Nucleus accumbens (tissue), 56 donors: ENCODE measurements at regions not wholly inside any gene's neighbourhood (a gene's known extent, or its start where the extent isn't known, plus 50 kb on each side); places are given as distances from the start of the nearest gene placed in this dataset.

Experiments used
- DNase-seq, 56 donors: peaks; one replicate each; lab custom pipeline; 2025; lab: John Stamatoyannopoulos, UW

DNA sequence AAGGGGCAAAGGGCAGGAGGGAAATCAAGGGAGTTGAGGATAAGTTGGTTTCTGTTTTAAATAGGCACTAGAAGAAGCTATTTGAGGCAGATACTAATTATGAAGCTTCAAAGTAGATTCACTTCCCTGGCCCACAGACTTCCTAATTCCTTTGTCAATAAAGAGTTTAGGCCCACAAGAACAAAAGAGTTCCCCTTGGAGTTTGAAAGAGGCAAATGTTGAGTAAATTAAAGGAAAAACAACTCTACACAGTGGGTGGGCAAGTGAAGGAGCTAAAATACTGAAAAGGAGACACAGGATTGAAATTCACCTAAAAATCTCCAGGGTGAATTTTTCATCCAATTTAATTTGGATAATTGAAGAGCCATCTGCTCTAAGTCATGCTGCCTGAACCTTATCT lies 411.7 kb upstream of the RORA start:
- DNase-seq: no peak

DNA sequence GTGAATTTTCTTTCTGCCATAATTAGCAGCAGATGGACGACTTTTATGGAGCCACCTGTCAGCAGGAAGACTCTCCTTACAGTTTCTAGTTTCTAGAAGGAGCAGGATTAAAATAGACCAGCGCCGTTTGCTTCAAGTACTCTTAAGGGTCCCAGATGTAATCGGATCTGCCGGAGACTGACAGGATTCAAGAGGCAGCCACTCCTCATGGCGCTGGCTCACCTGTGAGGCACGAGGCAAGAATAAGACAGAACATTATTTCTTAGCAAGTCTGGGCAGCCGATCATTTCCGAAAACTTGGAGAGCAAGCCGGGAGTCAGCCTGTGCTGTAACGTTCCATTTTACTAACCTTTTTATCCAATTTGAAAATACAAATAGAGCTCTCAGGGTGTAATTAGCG lies 410.4 kb upstream of the RORA start:
- no peak for DNase-seq

- no peak for DNase-seq
Measured at GRCh38 chr15:61634837-61635236, 405.7 kb upstream of the RORA start.

- no peak for DNase-seq
Measured at GRCh38 chr15:61633951-61634350, 404.8 kb upstream of the RORA start.

DNA sequence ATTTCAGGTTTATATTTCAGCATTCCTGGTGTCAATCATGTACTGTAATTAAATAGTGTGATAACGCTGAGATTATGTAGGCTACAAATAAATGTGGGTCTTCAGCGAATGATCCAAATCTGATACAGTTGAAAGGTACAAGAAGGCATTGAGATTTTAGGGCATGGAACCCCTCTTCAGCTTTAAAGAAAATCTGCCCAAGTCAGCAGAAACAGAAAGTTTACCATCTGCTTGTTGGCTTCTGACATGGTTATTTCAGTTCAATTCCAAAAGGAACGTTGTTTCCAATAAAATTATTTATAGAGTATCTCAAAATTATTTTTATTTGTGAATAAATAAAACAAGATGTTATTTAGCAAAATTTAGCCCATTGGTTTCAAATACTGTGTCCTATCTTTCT lies 400.2 kb upstream of the RORA start:
- DNase-seq: no peak

DNA sequence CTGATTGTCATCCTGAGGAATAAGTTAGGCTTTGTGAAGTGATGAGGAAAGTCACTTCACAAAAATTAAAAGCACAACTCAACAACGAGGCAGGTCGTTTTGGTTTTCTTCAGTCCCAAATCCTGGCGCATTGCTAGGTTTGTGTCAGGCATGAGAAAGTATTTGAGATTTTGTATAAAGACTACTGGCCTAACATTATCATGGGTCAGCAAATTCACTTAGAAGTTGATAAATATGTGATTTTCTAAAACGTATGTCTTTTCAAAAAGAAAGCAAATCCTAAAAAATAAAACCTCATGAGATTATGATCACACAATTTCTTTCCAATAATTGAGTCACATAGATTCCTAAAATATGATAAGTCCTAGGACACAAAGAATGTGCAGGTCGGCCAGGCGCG lies 395.8 kb upstream of the RORA start:
- no peak for DNase-seq

DNA sequence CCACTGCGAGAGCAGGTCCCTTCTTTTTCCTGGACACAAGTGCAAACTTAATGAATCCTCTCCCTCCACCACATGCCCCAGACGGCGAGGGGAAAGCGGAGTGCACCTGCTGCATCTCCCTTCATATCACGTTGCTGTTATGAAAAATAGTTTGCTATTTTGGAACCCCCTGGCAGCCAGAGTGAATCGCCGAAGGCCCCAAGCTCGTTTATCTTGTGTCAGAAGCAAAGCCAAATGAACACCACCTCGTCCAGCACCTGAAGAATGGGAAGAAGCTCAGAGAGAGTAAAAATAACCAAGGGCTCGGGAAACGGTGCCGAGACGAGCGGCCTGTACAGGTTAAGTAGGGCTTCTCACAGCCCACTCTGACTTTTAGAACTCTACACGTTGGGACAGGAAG lies 394.6 kb upstream of the RORA start:
- no peak for DNase-seq

DNA sequence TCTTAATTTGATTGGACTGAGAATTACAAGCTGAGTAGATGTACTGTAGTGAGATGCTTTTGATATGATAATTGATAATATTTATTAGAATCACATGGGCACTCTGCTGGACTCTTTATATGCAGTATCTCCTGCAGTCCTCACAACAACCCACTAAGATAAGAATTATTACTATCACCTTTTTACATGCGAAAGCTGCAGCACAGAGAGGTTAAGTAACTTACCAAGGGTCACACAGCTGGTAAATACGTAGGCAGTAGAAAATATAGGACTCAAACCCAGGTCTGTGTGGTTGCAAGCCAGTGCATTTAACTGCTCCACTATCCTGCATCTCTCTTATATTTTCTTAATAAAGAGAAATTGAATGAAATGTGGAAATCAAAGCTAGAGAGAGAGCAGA lies 392.8 kb upstream of the RORA start:
- DNase-seq: no peak

GRCh38 chr15:61621146-61621545 lies 392.0 kb upstream of the RORA start:
- peak in 3 of 56 donors; percentile 3 to 25 (median 10) for DNase-seq

DNA sequence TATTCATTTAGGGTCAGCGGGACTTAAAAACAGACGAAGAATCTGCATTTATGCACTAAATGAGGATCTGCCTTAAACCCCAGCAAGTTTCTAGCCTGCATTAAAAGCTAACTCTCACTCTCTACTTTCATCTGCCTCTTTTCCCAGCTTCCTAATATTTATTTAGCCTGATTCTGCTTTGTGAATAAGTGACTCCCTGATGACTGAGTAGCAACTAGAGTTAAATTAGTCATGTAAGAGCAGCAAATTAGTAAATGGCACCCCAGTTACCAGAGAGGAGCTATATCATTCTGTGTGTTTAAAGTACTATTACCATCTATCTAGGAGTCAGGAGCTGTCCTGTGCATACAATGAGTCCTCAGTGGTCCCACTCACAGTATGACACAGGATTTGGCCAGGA lies 391.0 kb upstream of the RORA start:
- DNase-seq: no peak

DNA sequence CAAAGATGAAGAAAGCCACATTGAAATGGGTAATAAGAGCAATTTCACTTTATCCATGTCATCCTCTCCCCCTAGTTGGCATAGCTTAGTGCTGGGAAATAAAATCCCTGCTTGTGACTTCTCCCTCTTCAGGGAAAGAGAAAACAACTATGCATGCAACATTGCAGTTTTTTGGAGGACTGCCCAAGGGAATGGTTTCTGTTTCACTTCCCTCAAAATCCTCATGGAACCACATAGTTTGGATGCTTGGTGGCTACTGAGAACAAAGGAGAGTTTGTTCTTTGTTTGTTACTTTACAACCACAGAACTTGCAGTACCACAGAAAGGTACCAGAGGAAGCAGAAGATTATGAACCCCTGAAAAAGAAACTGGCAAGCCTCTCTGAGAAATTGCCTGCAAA lies 384.6 kb upstream of the RORA start:
- no peak for DNase-seq

DNA sequence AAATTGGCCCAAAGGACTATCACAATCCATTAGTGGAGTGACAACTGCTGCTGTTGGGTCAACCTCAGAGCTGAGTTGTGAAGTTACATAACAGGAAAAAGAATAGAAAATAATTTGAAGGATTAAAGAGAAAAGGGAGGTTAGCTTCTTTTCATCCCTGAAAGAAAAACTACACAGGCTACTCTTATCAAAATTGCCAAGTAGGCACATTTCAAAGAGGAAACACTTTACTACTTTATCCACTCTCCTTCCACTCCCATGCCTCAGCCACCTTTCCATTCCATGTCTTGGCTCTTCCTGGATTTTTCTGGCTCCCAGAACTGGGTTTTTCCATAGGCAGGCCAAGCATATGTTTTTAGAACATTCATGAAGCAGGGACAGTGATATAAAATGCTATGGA lies 384.0 kb upstream of the RORA start:
- no peak for DNase-seq

GRCh38 chr15:61612111-61612510 lies 383.0 kb upstream of the RORA start:
- DNase-seq: no peak

- DNase-seq: no peak
Measured at GRCh38 chr15:61605343-61605742, 376.2 kb upstream of the RORA start.

DNA sequence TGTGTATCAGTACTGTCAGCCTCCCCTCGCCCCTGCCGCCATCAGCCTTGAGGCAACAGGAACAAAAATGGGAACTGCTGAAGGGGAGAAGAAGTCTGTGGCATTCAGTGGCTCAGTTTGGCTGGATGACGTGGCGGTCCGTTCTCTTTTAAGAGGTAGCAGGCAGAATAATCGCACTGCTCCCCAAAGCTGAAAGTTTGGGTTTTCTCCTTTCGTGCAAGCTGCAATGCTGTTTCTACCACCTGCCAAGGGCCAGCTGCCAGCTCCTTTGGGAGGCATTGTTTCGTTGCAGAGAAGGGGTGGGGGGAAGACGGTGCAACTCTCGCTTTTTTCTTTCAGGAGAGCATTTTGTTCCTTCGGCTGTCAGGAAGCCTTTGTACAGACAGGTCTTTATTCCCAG lies 369.6 kb upstream of the RORA start:
- DNase-seq: peak in 6 of 56 donors; percentile 1 to 21 (median 5)

DNA sequence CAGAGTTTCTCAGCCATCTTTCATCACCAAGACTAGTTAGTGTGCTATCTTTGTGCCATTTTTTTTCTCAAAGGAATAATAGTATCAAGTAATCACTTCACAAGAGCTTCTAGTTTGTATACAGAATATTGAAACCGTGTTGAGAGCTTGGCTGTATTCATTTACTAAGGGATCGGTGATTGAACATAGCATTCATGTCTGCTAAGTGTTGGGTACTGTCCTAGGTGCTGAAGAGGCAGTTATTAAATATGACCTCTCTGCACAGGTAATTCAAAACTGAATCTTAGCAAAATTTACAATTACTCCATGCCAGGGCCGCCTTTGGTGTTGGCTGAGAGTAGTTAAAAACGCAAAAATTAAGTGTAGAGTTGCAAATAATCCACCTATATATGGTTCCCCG lies 355.3 kb upstream of the RORA start:
- no peak for DNase-seq

GRCh38 chr15:61582092-61582491 lies 353.0 kb upstream of the RORA start:
- DNase-seq: no peak

DNA sequence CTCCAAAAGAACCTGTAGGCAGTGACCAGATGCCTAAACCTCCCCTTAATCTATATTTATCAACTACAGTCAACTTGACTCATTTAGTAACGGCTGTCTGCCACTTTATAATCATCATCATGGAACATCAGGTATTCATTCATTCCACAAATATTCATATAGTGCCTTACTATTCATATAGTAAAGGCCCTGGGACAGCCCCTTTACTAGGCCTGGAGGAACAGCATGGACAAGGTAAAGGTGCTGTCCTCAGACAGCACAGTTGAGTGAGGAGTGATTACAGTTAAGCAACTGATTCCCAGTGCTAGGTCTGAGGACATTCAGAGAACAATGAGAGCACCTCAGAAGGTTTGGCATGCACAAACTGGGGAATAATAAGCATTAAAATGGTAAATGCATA lies 346.5 kb upstream of the RORA start:
- no peak for DNase-seq

- DNase-seq: no peak
Measured at GRCh38 chr15:61571026-61571425, 341.9 kb upstream of the RORA start.

- DNase-seq: no peak
Measured at GRCh38 chr15:61564785-61565184, 335.7 kb upstream of the RORA start.

GRCh38 chr15:61558172-61559136 lies 329.4 kb upstream of the RORA start:
- DNase-seq: no peak

GRCh38 chr15:61556037-61556648 lies 327.0 kb upstream of the RORA start:
- DNase-seq: no peak
